ENCODE measurements at regions not wholly inside any gene's neighbourhood (a gene's known extent, or its start where the extent isn't known, plus 50 kb on each side); places are given as distances from the start of the nearest gene placed in this dataset.

GRCh38 chr2:226139759-226140158 is 659.9 kb downstream of the IRS1 start:
- no peak for TF ChIP-seq POLR2A (IDR thresholded peaks at IDR 0.05; ENCODE audit: low read depth, low read length)
- no peak for TF ChIP-seq POLR2AphosphoS5 (IDR thresholded peaks at IDR 0.05; ENCODE audit: low read depth, low read length)
- TF ChIP-seq TAF1 (IDR thresholded peaks at IDR 0.05; ENCODE audit: low read depth, low read length): no peak
- no peak for TF ChIP-seq PAX5 (IDR thresholded peaks at IDR 0.05; ENCODE audit: insufficient read depth, low read length, severe bottlenecking)
- TF ChIP-seq POU2F2 (IDR thresholded peaks at IDR 0.05; ENCODE audit: low read depth, low read length): no peak
- TF ChIP-seq SPI1 (IDR thresholded peaks at IDR 0.05; ENCODE audit: low read depth, low read length): no peak
